CD4-positive, alpha-beta T cell treated with Interleukin-17A for 4 hours (primary cell): ENCODE measurements at regions not wholly inside any gene's neighbourhood (a gene's known extent, or its start where the extent isn't known, plus 50 kb on each side); places are given as distances from the start of the nearest gene placed in this dataset.
"Not testable (repeated sequence)": the region's sequence is repeated elsewhere in the genome, so short reads cannot be mapped to it uniquely, and the experiment has no call there.

ENCODE experiments used
- DNase-seq: peaks from one replicate; pipeline ENCODE4 v3.0.0-alpha.2; 2020; ENCODE audit warnings: mixed read lengths

DNA sequence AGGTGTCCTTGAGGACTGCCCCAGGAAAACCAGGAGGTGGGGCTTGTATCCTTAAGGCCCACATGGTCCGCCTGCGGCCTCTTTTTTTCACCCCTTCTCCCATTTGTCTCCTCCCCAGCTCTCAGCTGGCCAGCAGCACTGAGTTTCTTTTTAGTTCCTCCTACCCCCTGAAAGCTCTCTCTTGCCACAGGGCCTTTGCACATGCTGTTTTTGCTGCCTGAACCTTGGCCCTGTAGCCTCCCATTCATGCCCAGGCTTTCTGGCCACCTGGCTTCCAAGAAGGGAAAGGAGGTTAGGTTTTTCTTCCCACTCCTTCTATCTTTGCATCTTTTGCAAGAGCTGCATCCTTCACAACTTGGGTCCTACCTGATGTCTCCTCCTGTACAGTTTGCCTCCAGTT lies 358.1 kb downstream of the VRK1 start:
- no peak for DNase-seq

DNA sequence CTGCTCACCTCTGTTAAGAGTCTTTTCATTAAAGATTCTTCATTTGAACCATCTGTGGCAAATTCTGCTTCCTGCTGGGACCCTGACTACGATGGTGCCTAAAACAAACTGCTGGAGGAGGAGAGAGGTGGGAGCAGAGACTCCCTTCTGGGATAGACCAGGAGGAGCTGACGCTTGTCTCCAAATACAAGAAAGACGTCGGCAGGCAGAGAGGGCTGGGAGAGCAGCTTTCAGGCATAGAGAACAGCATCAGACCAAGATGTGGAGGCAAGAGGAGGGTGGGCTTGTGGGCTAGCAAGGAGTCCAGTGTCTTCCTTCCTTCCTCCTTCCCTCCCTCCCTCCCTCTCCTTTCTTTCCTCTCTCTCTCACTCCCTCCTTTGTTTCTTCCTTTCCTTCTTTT lies 358.6 kb downstream of the VRK1 start:
- DNase-seq = no peak

GRCh38 chr14:97156705-97157104 lies 359.5 kb downstream of the VRK1 start:
- no peak for DNase-seq

- DNase-seq = no peak
Observed at GRCh38 chr14:97158102-97158501, 360.9 kb downstream of the VRK1 start.

DNA sequence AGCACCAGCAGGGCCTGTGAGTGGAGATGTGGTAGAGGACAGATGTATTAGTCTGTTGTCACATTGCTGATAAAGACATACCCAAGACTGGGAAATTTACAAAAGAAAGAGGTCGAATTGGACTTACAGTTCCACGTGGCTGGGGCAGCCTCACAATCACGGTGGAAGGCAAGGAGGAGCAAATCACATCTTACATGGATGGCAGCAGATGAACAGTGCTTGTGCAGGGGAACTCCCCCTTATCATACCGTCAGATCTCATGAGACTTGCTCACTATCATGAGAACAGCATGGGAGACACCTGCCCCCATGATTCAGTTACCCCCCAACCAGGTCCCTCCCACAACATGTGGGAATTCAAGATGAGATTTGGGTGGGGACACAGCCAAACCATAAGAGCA lies 361.9 kb downstream of the VRK1 start:
- no peak for DNase-seq

DNA sequence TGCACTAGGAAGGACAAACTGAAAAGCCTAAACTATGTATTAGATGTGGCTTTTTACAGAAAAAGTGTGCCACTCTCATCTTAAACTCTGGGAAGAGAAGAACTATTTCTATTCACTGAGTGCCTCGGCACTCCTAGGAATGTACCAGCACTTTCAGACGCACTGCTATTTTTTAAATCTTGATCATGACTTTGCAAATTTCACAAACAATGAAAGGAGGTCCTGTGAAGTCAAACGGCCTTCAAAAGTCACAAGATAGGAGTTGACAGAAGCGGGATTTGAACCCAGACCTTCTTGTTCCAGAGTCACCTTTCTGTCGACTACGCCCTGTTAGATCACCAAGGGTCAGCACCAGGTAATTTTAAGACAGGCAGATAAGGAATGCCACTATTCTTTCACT lies 365.4 kb downstream of the VRK1 start:
- DNase-seq = no peak

DNA sequence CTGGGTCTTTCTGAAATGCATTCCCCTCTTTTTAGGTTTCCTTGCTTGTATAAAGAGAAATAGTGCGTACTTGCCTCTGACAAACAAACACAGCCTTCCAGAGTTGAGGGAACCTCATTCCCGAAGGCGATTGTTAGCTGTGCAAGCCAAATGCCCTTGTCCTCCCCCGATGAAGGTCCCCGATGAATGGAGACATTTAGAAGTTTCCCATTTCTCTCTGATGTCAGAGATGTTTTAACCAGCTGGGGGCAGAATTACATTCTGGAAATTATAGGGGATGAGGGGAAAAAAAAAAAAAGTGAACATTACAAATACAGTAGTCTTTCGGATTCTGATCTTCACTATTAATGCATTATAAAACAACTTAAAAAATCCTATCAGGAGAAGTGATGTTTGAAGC lies 366.8 kb downstream of the VRK1 start:
- DNase-seq = no peak

DNA sequence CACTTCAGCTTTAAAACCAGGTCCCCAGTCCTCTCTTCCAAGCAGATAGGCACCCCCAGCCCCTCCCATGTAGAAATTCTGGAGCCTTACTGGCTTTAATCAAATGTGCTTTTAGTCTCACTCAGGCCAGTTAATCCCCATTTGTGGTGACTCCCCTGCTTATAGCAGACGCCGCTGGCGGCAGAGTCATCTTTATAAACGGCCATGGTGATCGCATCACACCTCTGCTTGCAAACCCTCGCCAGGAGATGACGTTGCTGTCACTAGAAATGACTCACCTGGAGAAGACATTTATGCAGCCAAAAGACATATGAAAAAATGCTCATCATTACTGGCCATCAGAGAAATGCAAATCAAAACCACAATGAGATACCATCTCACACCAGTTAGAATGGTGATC lies 369.3 kb downstream of the VRK1 start:
- DNase-seq = no peak

- DNase-seq = not testable (repeated sequence)
Observed at GRCh38 chr14:97167577-97167976, 370.4 kb downstream of the VRK1 start.

DNA sequence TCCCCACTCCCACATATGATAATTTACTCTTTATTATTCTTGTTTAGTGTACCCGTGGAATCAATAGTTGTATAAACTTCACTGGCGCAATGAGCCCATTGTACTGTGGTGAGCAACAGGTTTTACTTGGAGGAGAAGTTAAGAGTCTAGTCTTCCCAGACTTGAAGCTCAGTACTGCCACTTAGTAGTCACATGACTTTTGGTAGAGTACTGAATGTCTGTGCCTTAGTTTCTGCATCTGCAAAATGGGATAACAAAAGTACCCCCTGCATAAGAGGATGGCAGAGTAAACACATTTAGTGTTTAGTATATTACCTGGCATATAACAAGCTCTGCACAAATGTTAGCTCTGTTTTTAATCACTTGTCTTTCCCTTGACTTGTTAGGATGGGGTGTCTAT lies 375.5 kb downstream of the VRK1 start:
- no peak for DNase-seq

DNA sequence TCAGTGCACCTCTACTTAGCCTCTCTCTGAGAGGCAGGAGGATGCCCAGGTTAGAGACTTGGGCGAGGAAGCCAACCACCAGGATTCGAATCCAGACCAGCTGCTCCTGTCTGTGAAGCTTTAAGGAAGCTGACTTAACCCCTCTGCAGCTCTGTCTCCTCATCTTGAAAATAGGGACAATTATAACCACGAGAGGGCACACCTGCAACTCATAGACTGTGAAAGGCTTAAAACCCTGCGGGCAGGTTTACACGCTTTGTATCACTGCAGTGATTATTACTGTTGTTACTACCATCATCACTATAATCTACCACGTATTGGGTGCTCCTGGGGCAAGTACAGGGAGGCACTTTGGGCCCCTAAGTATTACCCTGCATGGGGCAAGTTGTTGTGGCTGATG lies 379.8 kb downstream of the VRK1 start:
- peak; percentile 54 for DNase-seq

DNA sequence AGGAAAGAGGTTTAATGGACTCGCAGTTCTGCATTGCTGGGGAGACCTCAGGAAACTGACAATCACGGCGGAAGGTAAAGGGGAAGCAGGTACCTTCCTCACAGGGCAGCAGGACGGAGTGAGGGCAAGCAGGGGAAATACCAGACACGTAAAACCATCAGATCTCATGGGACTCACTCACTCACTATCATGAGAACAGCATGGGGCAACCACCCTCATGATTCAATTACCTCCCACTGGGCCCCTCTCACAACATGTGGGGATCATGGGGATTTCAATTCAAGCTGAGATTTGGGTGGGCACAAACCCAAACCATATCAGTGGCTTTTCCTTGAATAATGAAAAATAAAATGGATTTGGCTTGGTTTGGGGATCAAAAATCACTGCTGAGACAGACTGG lies 380.5 kb downstream of the VRK1 start:
- no peak for DNase-seq

DNA sequence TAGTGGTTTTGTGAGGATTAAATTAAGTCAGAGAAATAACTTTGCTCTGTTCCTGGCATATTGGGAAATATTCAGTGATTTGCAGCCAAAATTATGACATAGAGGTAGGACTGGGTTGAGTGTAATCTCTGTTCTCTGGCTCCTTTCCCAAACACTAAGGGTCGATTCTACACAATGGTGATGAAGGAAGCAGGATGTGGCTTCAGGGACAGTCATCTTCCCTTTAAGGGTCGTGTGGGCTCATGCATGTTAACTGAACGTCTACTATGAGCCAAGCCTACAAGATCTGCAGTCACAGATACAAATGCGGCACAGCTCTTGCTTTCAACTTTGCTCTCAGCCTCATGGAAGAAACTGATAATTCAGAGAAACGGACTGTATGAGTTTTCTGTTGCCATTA lies 381.6 kb downstream of the VRK1 start:
- DNase-seq = no peak

DNA sequence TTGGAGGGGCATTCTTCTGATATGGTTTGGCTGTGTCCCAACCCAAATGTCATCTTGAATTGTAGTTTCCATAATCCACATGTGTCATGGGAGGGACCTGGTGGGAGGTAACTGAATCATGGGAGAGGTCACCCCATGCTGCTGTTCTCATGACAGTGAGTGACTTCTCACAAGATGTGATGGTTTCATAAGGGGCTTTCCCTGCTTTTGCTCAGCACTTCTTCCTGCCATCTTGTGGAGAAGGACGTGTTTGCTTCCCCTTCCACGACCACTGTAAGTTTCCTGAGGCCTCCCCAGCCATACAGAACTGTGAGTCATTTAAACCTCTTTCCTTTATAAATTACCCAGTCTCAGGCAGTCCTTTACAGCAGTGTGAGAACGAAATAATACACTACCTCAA lies 382.4 kb downstream of the VRK1 start:
- no peak for DNase-seq

GRCh38 chr14:97180304-97181200 lies 383.4 kb downstream of the VRK1 start:
- DNase-seq = peak; percentile 29

DNA sequence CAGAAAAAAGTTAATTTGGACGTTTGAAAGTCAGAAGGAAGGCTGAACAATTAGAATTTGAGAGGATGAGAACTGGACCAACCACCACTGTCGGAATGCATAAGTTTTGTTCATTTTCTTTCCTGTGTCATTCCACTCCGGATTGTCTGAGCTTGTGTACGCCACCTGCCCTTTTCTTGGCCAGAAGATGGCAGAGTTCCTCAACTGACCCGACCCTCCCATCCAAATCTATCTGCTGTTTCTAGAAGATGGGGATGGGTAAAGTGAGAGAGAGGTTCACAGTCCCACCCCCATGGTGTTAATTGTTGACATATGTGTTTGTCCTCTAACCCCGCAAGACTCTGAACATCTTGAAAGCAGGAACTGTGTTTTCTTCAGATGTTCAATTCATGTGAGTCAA lies 388.0 kb downstream of the VRK1 start:
- peak; percentile 47 for DNase-seq

- DNase-seq = no peak
Observed at GRCh38 chr14:97187916-97188315, 390.7 kb downstream of the VRK1 start.

DNA sequence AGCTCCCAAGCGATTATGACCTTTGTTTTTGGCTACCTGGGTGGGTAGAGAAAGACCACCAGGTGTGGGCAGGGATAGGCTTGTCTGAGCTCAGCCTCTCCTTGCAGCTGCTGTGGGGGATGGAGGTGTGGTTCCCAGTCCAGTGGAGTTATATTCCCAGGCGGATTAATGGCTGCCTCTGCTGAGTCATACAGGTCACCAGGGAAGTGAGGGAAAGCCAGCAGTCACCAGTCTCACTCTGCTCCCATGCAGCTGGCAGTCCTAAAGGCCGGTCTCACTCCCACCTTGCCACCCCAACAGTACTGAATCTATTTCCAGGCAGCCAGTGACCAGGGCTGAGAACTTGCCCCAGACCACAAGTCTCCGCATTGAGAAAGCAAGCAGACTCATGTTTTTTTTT lies 399.2 kb downstream of the VRK1 start:
- DNase-seq = no peak

DNA sequence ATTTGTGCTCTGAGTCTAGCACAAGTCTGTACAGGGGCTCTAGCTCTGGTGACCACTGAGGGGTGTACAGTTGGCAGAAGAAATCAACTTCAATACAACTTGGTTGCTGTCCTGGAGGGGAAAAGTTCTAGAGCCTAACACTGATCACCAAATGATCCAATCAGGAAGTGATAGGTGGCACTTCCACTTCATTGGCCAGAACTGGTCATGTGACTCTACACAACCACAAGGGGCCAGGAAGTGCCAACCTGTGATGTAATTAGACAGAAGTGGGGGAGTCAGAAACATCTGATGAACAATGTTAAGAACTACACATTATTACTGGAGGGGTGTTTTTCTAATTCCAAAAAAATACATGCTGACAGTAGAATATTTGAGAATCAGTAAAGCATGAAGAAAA lies 401.6 kb downstream of the VRK1 start:
- no peak for DNase-seq

- DNase-seq = no peak
Observed at GRCh38 chr14:97200245-97200644, 403.1 kb downstream of the VRK1 start.

GRCh38 chr14:97206916-97207315 lies 409.7 kb downstream of the VRK1 start:
- DNase-seq = no peak

DNA sequence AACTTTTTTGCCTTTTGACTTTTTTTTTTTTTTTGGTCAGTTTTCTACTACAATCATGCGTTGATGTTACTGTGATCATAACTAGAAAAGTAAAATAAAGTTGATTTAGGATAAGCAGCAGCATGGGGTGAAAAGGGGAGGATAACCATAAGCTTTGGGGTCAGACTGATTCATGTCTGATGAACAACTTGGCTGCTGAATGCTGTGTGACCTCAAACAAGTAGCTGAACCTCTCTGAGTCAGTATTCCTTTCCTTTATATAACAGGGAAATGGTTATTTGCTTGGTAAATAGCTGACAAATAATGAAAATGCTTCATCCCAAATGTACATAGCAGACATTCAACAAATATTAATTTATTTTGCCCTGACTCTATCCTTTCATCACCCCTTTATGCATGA lies 413.0 kb downstream of the VRK1 start:
- DNase-seq = no peak

DNA sequence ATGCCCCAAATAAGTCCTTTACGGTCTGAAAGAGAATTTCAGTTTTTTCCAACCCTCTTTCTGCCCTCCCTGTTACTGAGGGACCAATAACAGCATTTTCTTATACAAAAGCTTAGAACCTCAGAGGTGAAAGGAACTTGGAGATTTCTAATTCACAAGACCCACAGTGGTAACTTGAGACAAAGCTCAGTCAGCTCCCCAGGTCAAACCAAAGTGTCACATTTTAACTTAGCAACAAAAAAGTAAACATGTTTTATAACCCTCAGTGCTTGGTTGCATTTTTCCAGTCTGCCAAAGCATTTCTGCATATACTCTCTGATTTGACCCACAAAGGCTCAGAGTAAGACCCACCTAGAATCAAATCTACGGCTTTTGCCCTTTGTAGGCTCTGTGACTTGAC lies 415.2 kb downstream of the VRK1 start:
- no peak for DNase-seq

DNA sequence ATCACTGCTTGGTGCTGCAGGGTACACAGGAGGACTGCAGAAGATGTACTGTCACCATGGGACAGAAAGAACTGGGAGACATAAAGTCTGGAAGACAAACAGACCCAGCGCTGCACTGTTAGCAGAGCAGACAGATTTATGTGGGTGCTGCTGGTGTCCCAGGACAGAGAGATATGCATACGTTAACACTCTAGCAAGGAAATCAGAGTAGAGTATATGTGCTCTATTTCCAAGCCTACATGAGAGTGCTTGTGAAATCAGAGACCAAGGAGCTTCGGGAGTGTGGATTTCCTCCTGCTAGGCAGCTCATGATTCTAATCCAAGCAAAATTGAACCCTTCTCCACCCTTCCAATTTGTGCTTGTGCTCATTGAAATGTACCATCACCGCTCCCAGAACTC lies 416.5 kb downstream of the VRK1 start:
- DNase-seq = no peak
